ENCODE measurements at regions not wholly inside any gene's neighbourhood (a gene's known extent, or its start where the extent isn't known, plus 50 kb on each side); places are given as distances from the start of the nearest gene placed in this dataset.

DNA sequence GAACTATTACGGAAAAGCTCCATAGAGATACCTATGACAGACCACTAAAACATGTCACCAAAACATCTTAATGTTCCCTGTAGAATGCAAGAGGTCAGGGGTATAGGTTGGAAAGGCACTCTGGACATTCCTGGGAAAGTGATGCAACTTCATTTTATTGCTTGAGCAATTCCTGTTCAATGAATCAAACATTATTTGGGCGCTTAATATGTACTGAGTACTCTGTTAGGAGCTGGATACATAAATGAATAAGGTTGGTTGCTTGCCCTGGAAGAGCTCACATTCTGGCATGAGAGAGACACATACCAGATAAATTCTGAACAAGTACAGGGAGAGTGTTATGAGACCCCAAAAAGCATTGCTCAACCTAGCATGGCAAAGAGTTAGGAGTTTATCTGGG is 408.9 kb upstream of the DMAC1 start:
- H3K4me3 Mint-ChIP-seq = no peak overlapping the region
- no peaks in the 10 kb centered on the region for H3K36me3 Mint-ChIP-seq (ENCODE audit: low read depth)
- H3K27me3 Mint-ChIP-seq (ENCODE audit: low read depth, poor library complexity) = peaks cover 5% of the 10 kb centered on the region
- TF ChIP-seq, protein P1, sequence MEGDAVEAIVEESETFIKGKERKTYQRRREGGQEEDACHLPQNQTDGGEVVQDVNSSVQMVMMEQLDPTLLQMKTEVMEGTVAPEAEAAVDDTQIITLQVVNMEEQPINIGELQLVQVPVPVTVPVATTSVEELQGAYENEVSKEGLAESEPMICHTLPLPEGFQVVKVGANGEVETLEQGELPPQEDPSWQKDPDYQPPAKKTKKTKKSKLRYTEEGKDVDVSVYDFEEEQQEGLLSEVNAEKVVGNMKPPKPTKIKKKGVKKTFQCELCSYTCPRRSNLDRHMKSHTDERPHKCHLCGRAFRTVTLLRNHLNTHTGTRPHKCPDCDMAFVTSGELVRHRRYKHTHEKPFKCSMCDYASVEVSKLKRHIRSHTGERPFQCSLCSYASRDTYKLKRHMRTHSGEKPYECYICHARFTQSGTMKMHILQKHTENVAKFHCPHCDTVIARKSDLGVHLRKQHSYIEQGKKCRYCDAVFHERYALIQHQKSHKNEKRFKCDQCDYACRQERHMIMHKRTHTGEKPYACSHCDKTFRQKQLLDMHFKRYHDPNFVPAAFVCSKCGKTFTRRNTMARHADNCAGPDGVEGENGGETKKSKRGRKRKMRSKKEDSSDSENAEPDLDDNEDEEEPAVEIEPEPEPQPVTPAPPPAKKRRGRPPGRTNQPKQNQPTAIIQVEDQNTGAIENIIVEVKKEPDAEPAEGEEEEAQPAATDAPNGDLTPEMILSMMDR (IDR thresholded peaks at IDR 0.05) = no peak
- no peak for DNase-seq
- peaks cover 10% of the 10 kb centered on the region for H3K9me3 Mint-ChIP-seq
- H3K4me1 Mint-ChIP-seq = no peaks in the 10 kb centered on the region
- H3K27ac Mint-ChIP-seq = no peak overlapping the region

DNA sequence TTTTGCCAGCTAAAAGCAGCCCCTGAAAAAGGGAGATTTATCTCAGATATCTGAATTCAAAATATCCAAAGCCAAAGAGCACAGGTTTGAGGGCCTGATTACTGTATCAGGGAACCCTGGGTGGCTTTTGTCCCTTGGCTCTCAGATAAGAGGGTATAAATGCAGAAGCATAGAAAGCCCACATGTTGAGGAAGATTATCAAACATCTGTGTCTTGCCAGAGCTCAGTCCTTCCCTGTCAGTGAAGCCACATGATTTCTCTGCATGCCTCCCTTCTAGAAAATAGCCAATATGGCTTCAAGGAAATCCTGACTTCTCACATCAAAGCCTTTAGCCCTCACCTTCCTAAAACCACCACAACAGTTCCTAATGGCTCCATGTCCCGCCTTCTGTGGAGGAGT is 408.0 kb upstream of the DMAC1 start:
- peaks cover 5% of the 10 kb centered on the region for H3K27me3 Mint-ChIP-seq (ENCODE audit: low read depth, poor library complexity)
- no peaks in the 10 kb centered on the region for H3K36me3 Mint-ChIP-seq (ENCODE audit: low read depth)
- no peaks in the 10 kb centered on the region for H3K4me1 Mint-ChIP-seq
- H3K4me3 Mint-ChIP-seq = no peak overlapping the region
- H3K9me3 Mint-ChIP-seq = peaks cover 12% of the 10 kb centered on the region
- H3K27ac Mint-ChIP-seq = no peak overlapping the region
- DNase-seq = no peak
- TF ChIP-seq, protein P1 (IDR thresholded peaks at IDR 0.05) = no peak

DNA sequence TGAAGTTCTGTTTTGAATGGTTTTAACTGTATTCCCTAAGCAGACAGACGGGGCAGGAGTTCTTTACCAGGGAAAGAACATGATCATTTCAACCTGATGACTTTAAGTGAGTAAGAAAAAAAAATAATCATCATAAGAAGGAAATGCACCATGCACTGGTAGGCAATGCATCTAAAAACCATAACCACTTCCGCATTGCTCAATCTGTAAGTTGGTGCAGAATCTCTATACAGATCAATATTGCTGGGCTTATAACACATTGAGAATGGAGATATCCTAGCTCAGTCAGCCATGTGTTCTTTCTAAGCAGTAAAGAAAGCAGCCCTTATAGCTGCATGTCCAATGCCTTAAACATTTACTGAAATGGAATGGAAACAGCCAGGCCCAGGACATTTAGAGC is 407.1 kb upstream of the DMAC1 start:
- H3K4me3 Mint-ChIP-seq = no peak overlapping the region

DNA sequence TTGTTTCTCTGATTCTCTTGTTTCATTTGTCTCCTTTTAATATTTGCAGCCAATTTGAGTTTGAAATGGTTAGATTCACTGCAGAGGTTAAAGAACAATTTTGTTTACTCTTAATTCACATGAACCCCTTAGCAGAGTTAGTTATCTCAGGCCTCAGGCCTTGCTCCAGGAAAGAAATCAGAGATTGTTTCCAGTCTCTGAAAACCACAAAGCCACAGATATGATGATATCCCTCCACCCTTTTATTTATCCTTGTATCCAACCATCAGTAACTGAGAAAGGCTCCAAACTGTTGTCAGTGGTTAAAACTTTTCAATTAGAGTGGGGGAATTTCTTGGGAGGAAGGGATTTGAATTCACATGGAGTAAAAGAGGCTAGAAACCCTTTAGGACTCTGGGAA is 406.0 kb upstream of the DMAC1 start:
- DNase-seq = no peak
- peaks cover 27% of the 10 kb centered on the region for H3K9me3 Mint-ChIP-seq
- no peaks in the 10 kb centered on the region for H3K4me1 Mint-ChIP-seq
- peaks cover 5% of the 10 kb centered on the region for H3K27me3 Mint-ChIP-seq (ENCODE audit: low read depth, poor library complexity)
- no peaks in the 10 kb centered on the region for H3K36me3 Mint-ChIP-seq (ENCODE audit: low read depth)
- TF ChIP-seq, protein P1 (IDR thresholded peaks at IDR 0.05) = no peak
- no peak overlapping the region for H3K27ac Mint-ChIP-seq
- H3K4me3 Mint-ChIP-seq = no peak overlapping the region

More for the DNA sequence above, 407.1 kb upstream of the DMAC1 start:
- H3K36me3 Mint-ChIP-seq (ENCODE audit: low read depth) = no peaks in the 10 kb centered on the region
- H3K4me1 Mint-ChIP-seq = no peaks in the 10 kb centered on the region
- peaks cover 5% of the 10 kb centered on the region for H3K27me3 Mint-ChIP-seq (ENCODE audit: low read depth, poor library complexity)
- H3K27ac Mint-ChIP-seq = no peak overlapping the region
- H3K9me3 Mint-ChIP-seq = peaks cover 17% of the 10 kb centered on the region
- TF ChIP-seq, protein P1 (IDR thresholded peaks at IDR 0.05) = no peak
- DNase-seq = no peak

DNA sequence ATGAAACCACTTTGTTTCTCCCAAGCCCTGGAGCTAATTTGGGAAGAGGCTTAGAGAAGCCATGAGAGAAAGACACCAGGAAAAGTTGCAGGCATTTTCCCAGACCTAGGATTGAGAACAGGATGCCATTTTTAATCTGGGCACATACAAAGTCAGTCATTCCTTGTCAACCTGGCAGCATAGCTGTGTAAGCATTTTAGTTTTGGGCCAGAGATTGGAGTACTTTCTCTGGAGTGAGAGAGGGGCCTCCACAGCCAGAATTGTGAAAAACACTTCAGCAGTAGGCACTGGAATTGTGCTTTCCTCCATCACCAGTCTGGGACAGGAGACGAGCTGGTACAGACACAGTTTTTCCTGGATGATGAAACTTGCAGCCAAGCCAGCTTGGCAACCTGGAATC is 390.3 kb upstream of the DMAC1 start:
- Mint-ChIP-seq H3K27me3 (ENCODE audit: low read depth, poor library complexity) (peaks cover 5% of the 10 kb centered on the region), H3K4me3 (no peak overlapping the region), H3K36me3 (ENCODE audit: low read depth) (peaks cover 21% of the 10 kb centered on the region), H3K4me1 (no peaks in the 10 kb centered on the region), H3K27ac (no peak overlapping the region), H3K9me3 (peaks cover 43% of the 10 kb centered on the region)
- TF ChIP-seq, protein P1 (IDR thresholded peaks at IDR 0.05) = no peak
- DNase-seq = no peak

DNA sequence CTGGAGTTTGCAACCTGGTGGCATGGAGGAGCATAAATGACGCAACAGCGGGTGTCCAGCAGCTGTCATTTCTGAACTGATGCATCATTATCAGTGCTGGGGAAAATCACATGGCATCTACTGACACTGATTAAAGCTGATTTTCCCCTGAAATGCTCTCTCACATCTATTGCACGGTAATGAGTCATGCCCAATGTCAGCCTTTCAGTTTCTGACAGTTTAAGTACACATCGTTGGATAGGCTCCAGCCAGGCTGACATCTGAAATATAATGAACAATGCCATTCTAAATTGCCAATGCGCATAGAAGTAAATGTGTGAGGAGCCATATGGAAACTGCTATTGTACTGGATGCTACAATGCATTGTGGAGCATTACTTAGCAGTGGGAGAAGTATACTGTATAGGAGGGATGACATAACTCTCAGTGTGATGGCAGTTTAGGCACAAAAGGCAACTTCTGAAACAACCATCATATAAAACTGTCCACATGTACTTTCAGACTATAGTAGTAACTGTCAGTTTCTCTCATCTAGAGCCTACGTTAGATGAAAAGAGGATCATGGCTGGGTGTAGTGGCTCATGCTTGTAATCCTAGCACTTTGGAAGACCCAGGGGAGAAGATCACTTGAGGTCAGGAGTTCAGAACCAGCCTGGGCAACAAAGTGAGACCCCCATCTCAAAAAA is 389.3 kb upstream of the DMAC1 start:
- H3K36me3 Mint-ChIP-seq (ENCODE audit: low read depth) = peaks cover 21% of the 10 kb centered on the region
- peaks cover 5% of the 10 kb centered on the region for H3K27me3 Mint-ChIP-seq (ENCODE audit: low read depth, poor library complexity)
- H3K4me3 Mint-ChIP-seq = no peak overlapping the region
- peaks cover 36% of the 10 kb centered on the region for H3K9me3 Mint-ChIP-seq
- TF ChIP-seq, protein P1 (IDR thresholded peaks at IDR 0.05) = no peak
- no peak overlapping the region for H3K27ac Mint-ChIP-seq
- no peak for DNase-seq
- no peaks in the 10 kb centered on the region for H3K4me1 Mint-ChIP-seq

Data from nephron progenitor cell (in vitro differentiated cells).